PFSK-1 (cell line): ENCODE measurements at regions not wholly inside any gene's neighbourhood (a gene's known extent, or its start where the extent isn't known, plus 50 kb on each side); places are given as distances from the start of the nearest gene placed in this dataset.

Experiments used
- FOXP2 ChIP-seq: optimal IDR thresholded peaks from 2 replicates; pipeline ENCODE3; 2011; ENCODE audit warnings: borderline replicate concordance, control low read depth, inconsistent platforms; ENCODE audit not compliant: insufficient read depth; ENCODE audit errors: extremely low read length, extremely low read depth
- POLR2AphosphoS5 ChIP-seq: IDR thresholded peaks from 2 replicates; pipeline ENCODE4 v1.6.1; 2012; ENCODE audit warnings: low read depth, mild to moderate bottlenecking, control low read depth, low read length, moderate library complexity
- REST ChIP-seq, 2 experiments: IDR thresholded peaks; 2 replicates each; pipeline versions ENCODE4 v1.6.1 to v1.8.0; 2011 to 2012; ENCODE audit warnings: low read depth in 2 of 2, low read length in 2 of 2, control low read depth in 1 of 2, inconsistent platforms in 1 of 2, mild to moderate bottlenecking in 1 of 2, moderate library complexity in 1 of 2; ENCODE audit not compliant: insufficient read depth in 1 of 2
- SIN3A ChIP-seq: IDR thresholded peaks from 2 replicates; pipeline ENCODE4 v1.6.1; 2012; ENCODE audit warnings: mild to moderate bottlenecking, low read length, moderate library complexity, borderline replicate concordance; ENCODE audit not compliant: insufficient read depth
- TAF1 ChIP-seq: IDR thresholded peaks from 2 replicates; pipeline ENCODE4 v1.6.1; 2012; ENCODE audit warnings: low read length, control low read depth, borderline replicate concordance; ENCODE audit not compliant: insufficient read depth

- TF ChIP-seq REST (IDR thresholded peaks at IDR 0.05; ENCODE audit: insufficient read depth in 1 of 2, low read depth in 2 of 2, low read length in 2 of 2), result no peak
- no peak for TF ChIP-seq FOXP2
- no peak for TF ChIP-seq POLR2AphosphoS5
- TF ChIP-seq TAF1, result no peak
- TF ChIP-seq SIN3A, result no peak
Observed at GRCh38 chr6:11471261-11471660, 66.3 kb upstream of the TMEM170B start.

- TF ChIP-seq REST (IDR thresholded peaks at IDR 0.05; ENCODE audit: insufficient read depth in 1 of 2, low read depth in 2 of 2, low read length in 2 of 2) (no peak), POLR2AphosphoS5 (no peak), TAF1 (no peak), SIN3A (no peak), FOXP2 (no peak)
Observed at GRCh38 chr6:11469684-11470083, 67.9 kb upstream of the TMEM170B start.

GRCh38 chr6:11467364-11467763 lies 70.2 kb upstream of the TMEM170B start:
- TF ChIP-seq POLR2AphosphoS5, result no peak
- no peak for TF ChIP-seq FOXP2
- no peak for TF ChIP-seq TAF1
- no peak for TF ChIP-seq REST (IDR thresholded peaks at IDR 0.05; ENCODE audit: insufficient read depth in 1 of 2, low read depth in 2 of 2, low read length in 2 of 2)

- no peak for TF ChIP-seq REST (IDR thresholded peaks at IDR 0.05; ENCODE audit: insufficient read depth in 1 of 2, low read depth in 2 of 2, low read length in 2 of 2)
- TF ChIP-seq SIN3A, result no peak
- no peak for TF ChIP-seq FOXP2
- no peak for TF ChIP-seq TAF1
- TF ChIP-seq POLR2AphosphoS5, result no peak
Observed at GRCh38 chr6:11463398-11463780, 74.2 kb upstream of the TMEM170B start.

- TF ChIP-seq TAF1 (no peak), FOXP2 (no peak), REST (IDR thresholded peaks at IDR 0.05; ENCODE audit: insufficient read depth in 1 of 2, low read depth in 2 of 2, low read length in 2 of 2) (no peak), POLR2AphosphoS5 (no peak), SIN3A (no peak)
Observed at GRCh38 chr6:11462742-11463397, 74.7 kb upstream of the TMEM170B start.
